Astrocyte (in vitro differentiated cells and primary cell): ENCODE measurements at regions not wholly inside any gene's neighbourhood (a gene's known extent, or its start where the extent isn't known, plus 50 kb on each side); places are given as distances from the start of the nearest gene placed in this dataset.

ENCODE experiments used
- DNase-seq: peaks from one replicate; pipeline ENCODE4 v3.0.0-alpha.2; 2010; ENCODE audit warnings: low read depth
- FAIRE-seq: peaks from 2 replicates; lab custom pipeline; 2011; peaks lifted over from hg19 to GRCh38; lab: Jason Lieb, UNC
- H2AFZ ChIP-seq: 2 replicates; pipeline ENCODE4 v1.6.0; 2012; ENCODE audit warnings: low read depth, low read length, inconsistent platforms
- H3K27ac ChIP-seq: 2 replicates; pipeline ENCODE4 v1.5.1; 2011; ENCODE audit warnings: low read depth, low read length, inconsistent platforms
- H3K27me3 ChIP-seq: 2 replicates; pipeline ENCODE4 v1.6.0; 2011; ENCODE audit warnings: low read length, inconsistent platforms; ENCODE audit not compliant: insufficient read depth
- H3K36me3 ChIP-seq: 2 replicates; pipeline ENCODE4 v1.5.1; 2011; ENCODE audit warnings: low read length, inconsistent platforms; ENCODE audit not compliant: insufficient read depth
- H3K4me1 ChIP-seq: 2 replicates; pipeline ENCODE4 v1.5.1; 2011; ENCODE audit warnings: low read length, inconsistent platforms; ENCODE audit not compliant: insufficient read depth
- H3K4me2 ChIP-seq: 2 replicates; pipeline ENCODE4 v1.6.0; 2012; ENCODE audit warnings: low read length, inconsistent platforms
- H3K4me3 ChIP-seq: 2 replicates; pipeline ENCODE4 v1.5.1; 2011; ENCODE audit warnings: low read depth, mild to moderate bottlenecking, low read length, inconsistent platforms; ENCODE audit not compliant: insufficient read depth
- H3K79me2 ChIP-seq: 2 replicates; pipeline ENCODE4 v1.6.0; 2012; ENCODE audit warnings: mild to moderate bottlenecking, low read length, inconsistent platforms; ENCODE audit not compliant: insufficient read depth
- H3K9ac ChIP-seq: 2 replicates; pipeline ENCODE4 v1.6.0; 2012; ENCODE audit warnings: mild to moderate bottlenecking, low read length, inconsistent platforms
- H3K9me3 ChIP-seq: 2 replicates; pipeline ENCODE4 v1.5.1; 2012; ENCODE audit warnings: low read depth, mild to moderate bottlenecking, low read length, inconsistent platforms; ENCODE audit not compliant: insufficient read depth
- H4K20me1 ChIP-seq: 2 replicates; pipeline ENCODE4 v1.6.0; 2012; ENCODE audit warnings: low read length, inconsistent platforms; ENCODE audit not compliant: insufficient read depth
- H3K27ac Mint-ChIP-seq: one replicate; pipeline ENCODE4 v1.8.0; 2021; ENCODE audit warnings: mild to moderate bottlenecking, mixed read lengths; ENCODE audit not compliant: unreplicated experiment
- H3K27me3 Mint-ChIP-seq: one replicate; pipeline ENCODE4 v1.8.0; 2021; ENCODE audit warnings: low read depth, mixed read lengths; ENCODE audit not compliant: unreplicated experiment
- H3K36me3 Mint-ChIP-seq: one replicate; pipeline ENCODE4 v1.8.0; 2021; ENCODE audit warnings: low read depth, mixed read lengths; ENCODE audit not compliant: unreplicated experiment
- H3K4me1 Mint-ChIP-seq: one replicate; pipeline ENCODE4 v1.8.0; 2021; ENCODE audit warnings: low read depth, mixed read lengths; ENCODE audit not compliant: unreplicated experiment
- H3K4me3 Mint-ChIP-seq: one replicate; pipeline ENCODE4 v1.8.0; 2021; ENCODE audit warnings: mild to moderate bottlenecking, moderate library complexity, mixed read lengths; ENCODE audit not compliant: unreplicated experiment
- H3K9me3 Mint-ChIP-seq: one replicate; pipeline ENCODE4 v1.8.0; 2021; ENCODE audit warnings: mild to moderate bottlenecking, mixed read lengths; ENCODE audit not compliant: unreplicated experiment
- EZH2 ChIP-seq: IDR thresholded peaks from 2 replicates; pipeline ENCODE4 v1.6.1; 2012; ENCODE audit warnings: mild to moderate bottlenecking, low read length, inconsistent platforms; ENCODE audit not compliant: insufficient read depth
- TF ChIP-seq, protein P1 (sequence below): IDR thresholded peaks from 2 replicates; pipeline ENCODE4 v1.5.1; 2011; ENCODE audit warnings: low read depth, mild to moderate bottlenecking, inconsistent platforms, low read length, moderate library complexity; ENCODE audit not compliant: insufficient read depth

DNA sequence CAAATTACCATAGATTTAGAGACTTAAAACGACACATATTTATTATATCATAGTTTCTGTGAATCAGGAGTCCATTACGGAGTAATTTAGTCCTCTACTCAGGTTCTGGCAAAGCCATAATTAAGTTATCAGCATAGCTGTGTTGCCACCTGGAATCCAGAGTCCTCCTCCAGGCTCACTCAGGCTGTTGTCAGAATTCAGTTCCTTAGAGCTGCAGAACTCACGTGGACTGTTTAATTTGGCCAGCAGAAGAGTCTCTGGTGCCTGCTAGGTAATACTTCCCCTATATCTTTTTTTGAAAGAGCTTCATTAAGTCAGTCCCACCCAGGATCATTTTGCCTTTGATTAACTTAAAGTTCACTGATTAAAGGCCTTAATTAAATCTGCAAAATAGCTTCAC, 891.5 kb downstream of the SUCLG1 start:
- H3K27me3 Mint-ChIP-seq, result no peaks in the 10 kb centered on the region
- H2AFZ ChIP-seq, result no peak overlapping the region

DNA sequence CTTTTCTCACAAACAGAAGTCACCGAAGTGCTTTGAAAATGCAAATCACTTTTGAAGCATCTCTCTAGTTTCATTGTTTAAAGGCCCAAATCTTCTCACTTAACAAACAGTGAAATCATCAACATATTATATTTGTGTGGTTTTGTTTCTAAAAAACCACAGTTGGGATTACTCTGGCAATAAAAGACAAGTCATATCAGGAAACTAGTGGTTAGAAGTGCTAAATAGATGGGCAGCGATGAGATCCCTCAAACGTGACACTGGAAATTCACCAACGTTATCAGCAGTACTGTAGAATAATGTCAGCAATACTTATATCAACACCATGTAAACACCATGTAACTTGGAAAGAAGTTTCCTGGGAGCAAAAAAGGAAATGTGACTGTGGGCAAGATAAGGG, 893.5 kb downstream of the SUCLG1 start:
- no peaks in the 10 kb centered on the region for H3K9me3 ChIP-seq
- no peak overlapping the region for H3K9ac ChIP-seq
- Mint-ChIP-seq H3K4me1 (no peaks in the 10 kb centered on the region), H3K27ac (no peak overlapping the region), H3K27me3 (no peaks in the 10 kb centered on the region), H3K9me3 (no peaks in the 10 kb centered on the region), H3K4me3 (no peak overlapping the region), H3K36me3 (no peaks in the 10 kb centered on the region)
- no peak for DNase-seq
- no peaks in the 10 kb centered on the region for H3K36me3 ChIP-seq
- H3K4me2 ChIP-seq, result no peak overlapping the region
- H3K4me1 ChIP-seq, result no peaks in the 10 kb centered on the region
- no peak overlapping the region for H3K4me3 ChIP-seq
- no peak overlapping the region for H2AFZ ChIP-seq
- no peaks in the 10 kb centered on the region for H3K27me3 ChIP-seq
- no peak for TF ChIP-seq EZH2
- TF ChIP-seq, protein P1, sequence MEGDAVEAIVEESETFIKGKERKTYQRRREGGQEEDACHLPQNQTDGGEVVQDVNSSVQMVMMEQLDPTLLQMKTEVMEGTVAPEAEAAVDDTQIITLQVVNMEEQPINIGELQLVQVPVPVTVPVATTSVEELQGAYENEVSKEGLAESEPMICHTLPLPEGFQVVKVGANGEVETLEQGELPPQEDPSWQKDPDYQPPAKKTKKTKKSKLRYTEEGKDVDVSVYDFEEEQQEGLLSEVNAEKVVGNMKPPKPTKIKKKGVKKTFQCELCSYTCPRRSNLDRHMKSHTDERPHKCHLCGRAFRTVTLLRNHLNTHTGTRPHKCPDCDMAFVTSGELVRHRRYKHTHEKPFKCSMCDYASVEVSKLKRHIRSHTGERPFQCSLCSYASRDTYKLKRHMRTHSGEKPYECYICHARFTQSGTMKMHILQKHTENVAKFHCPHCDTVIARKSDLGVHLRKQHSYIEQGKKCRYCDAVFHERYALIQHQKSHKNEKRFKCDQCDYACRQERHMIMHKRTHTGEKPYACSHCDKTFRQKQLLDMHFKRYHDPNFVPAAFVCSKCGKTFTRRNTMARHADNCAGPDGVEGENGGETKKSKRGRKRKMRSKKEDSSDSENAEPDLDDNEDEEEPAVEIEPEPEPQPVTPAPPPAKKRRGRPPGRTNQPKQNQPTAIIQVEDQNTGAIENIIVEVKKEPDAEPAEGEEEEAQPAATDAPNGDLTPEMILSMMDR, result no peak
- FAIRE-seq, result no peak
- H4K20me1 ChIP-seq, result no peaks in the 10 kb centered on the region
- H3K27ac ChIP-seq, result no peak overlapping the region
- H3K79me2 ChIP-seq, result no peaks in the 10 kb centered on the region

More for the DNA sequence above, 891.5 kb downstream of the SUCLG1 start:
- Histone ChIP-seq H3K79me2 (no peaks in the 10 kb centered on the region), H3K27ac (no peak overlapping the region), H3K4me3 (no peak overlapping the region), H3K9me3 (no peaks in the 10 kb centered on the region), H3K4me2 (no peak overlapping the region), H3K36me3 (no peaks in the 10 kb centered on the region), H3K4me1 (no peaks in the 10 kb centered on the region), H4K20me1 (no peaks in the 10 kb centered on the region), H3K9ac (no peak overlapping the region), H3K27me3 (no peaks in the 10 kb centered on the region)
- no peak for TF ChIP-seq EZH2
- TF ChIP-seq, protein P1, result no peak
- Mint-ChIP-seq H3K36me3 (no peaks in the 10 kb centered on the region), H3K4me3 (no peak overlapping the region), H3K9me3 (no peaks in the 10 kb centered on the region), H3K4me1 (no peaks in the 10 kb centered on the region), H3K27ac (no peak overlapping the region)
- DNase-seq, result no peak
- no peak for FAIRE-seq

DNA sequence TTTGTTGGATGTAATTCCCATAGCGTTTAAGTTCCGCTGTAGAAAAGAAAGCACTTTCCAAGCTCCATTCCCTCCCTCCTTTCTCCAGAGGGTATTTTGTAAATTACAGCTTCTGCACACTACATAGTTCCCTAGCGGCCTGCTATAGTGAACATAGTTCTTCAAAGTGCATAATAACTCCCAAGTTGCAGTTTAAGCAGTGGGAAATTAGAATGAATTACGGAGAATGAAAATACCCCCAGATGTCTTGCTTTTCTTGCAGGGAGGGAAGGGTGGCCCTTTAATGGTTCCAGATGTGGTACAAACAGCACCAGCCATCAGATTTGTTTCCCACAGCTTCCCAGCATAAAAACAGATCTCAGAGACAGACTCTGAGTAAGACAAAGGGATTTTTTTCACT, 893.9 kb downstream of the SUCLG1 start:
- H3K27ac ChIP-seq, result no peak overlapping the region
- no peak overlapping the region for H3K9ac ChIP-seq
- DNase-seq, result no peak
- Mint-ChIP-seq H3K27me3 (no peaks in the 10 kb centered on the region), H3K27ac (no peak overlapping the region), H3K36me3 (no peaks in the 10 kb centered on the region), H3K9me3 (no peaks in the 10 kb centered on the region), H3K4me1 (no peaks in the 10 kb centered on the region), H3K4me3 (no peak overlapping the region)
- no peak overlapping the region for H3K4me2 ChIP-seq
- no peak for TF ChIP-seq EZH2
- TF ChIP-seq, protein P1, result no peak
- H3K4me3 ChIP-seq, result no peak overlapping the region
- H3K4me1 ChIP-seq, result no peaks in the 10 kb centered on the region
- no peaks in the 10 kb centered on the region for H3K36me3 ChIP-seq
- FAIRE-seq, result no peak
- H2AFZ ChIP-seq, result no peak overlapping the region
- H3K27me3 ChIP-seq, result no peaks in the 10 kb centered on the region
- H3K9me3 ChIP-seq, result no peaks in the 10 kb centered on the region
- H4K20me1 ChIP-seq, result no peaks in the 10 kb centered on the region
- H3K79me2 ChIP-seq, result no peaks in the 10 kb centered on the region
